Astrocyte of the spinal cord (primary cell): ENCODE measurements at regions not wholly inside any gene's neighbourhood (a gene's known extent, or its start where the extent isn't known, plus 50 kb on each side); places are given as distances from the start of the nearest gene placed in this dataset.
"Not testable (repeated sequence)": the region's sequence is repeated elsewhere in the genome, so short reads cannot be mapped to it uniquely, and the experiment has no call there.

ENCODE experiments used
- DNase-seq: peaks from one replicate; pipeline ENCODE4 v3.0.0; 2011; ENCODE audit warnings: low read depth, low spot score
- H3K4me3 ChIP-seq: 2 replicates; pipeline ENCODE4 v1.5.1; 2011; ENCODE audit warnings: low read depth, mild to moderate bottlenecking, low read length, moderate library complexity
- in situ Hi-C: cut with HindIII; loops from 2 replicates; pipeline ENCODE4 v1.10.0; 2017; ENCODE audit warnings: low sequenced_read_pairs
- TF ChIP-seq, protein P1 (sequence below): IDR thresholded peaks from 2 replicates; pipeline ENCODE4 v1.5.1; 2012; ENCODE audit warnings: low read depth, mild to moderate bottlenecking, low read length, inconsistent platforms

DNA sequence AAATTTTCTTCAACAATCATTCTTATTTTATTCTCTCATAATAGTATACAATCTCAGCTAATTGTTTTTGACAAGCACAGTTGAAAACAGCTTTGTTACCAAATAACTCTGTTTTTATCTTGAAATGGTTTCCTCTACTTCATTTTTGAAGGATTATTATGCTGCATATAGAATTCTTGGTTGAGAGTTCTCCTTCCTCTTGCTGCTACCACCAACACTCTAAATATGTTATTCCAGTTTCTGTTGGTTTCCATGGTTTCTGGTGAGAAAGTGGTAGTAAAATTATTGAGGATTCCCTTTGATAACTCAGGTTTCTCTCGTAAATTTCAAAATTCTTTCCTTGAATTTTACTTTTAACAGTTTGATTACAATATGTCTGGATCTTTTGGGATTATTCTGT is 1725.9 kb downstream of the PCDH9 start:
- in situ Hi-C loops, result no loop called here
- DNase-seq, result no peak
- TF ChIP-seq, protein P1, sequence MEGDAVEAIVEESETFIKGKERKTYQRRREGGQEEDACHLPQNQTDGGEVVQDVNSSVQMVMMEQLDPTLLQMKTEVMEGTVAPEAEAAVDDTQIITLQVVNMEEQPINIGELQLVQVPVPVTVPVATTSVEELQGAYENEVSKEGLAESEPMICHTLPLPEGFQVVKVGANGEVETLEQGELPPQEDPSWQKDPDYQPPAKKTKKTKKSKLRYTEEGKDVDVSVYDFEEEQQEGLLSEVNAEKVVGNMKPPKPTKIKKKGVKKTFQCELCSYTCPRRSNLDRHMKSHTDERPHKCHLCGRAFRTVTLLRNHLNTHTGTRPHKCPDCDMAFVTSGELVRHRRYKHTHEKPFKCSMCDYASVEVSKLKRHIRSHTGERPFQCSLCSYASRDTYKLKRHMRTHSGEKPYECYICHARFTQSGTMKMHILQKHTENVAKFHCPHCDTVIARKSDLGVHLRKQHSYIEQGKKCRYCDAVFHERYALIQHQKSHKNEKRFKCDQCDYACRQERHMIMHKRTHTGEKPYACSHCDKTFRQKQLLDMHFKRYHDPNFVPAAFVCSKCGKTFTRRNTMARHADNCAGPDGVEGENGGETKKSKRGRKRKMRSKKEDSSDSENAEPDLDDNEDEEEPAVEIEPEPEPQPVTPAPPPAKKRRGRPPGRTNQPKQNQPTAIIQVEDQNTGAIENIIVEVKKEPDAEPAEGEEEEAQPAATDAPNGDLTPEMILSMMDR, result no peak
- no peak overlapping the region for H3K4me3 ChIP-seq

DNA sequence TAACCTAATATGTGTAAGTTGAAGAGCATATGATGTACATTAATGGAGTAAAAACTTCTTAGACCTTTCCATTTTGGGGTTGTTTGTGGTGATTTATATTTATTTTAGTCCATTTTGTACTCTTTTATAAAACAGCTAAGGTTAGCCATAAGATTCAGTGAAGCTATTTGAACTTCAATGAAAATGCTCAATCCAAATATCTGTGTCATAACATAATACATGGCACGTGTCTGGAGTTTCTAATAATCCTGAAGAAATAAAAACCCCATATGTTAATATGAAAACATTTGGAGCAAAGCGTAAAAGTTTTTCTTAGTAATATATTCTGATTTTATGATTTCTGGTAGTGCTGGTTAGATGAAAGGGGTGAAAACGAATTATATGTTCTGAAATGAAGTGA is 1729.7 kb downstream of the PCDH9 start:
- in situ Hi-C loops, result no loop called here
- TF ChIP-seq, protein P1, result no peak
- DNase-seq, result no peak
- no peak overlapping the region for H3K4me3 ChIP-seq

DNA sequence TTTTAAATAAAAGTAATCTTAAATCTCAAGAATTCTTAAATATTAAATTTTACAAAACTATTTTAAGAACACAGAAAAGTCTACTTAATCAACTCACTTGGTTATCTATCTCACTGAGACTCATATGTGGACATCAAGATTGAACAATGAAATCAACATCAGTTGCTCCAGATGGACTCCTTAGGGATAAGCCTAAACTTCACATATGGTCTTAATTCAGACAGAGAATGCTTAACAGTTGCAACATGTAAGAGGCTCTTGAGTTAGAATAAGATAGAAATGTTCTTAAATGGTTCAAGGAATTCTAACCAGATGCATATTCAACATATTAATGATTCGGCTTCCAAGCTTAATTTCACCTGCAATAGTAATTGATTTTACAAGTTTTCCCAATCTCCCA is 1730.9 kb downstream of the PCDH9 start:
- H3K4me3 ChIP-seq, result no peak overlapping the region
- in situ Hi-C loops, result no loop called here
- TF ChIP-seq, protein P1, result no peak
- DNase-seq, result no peak

DNA sequence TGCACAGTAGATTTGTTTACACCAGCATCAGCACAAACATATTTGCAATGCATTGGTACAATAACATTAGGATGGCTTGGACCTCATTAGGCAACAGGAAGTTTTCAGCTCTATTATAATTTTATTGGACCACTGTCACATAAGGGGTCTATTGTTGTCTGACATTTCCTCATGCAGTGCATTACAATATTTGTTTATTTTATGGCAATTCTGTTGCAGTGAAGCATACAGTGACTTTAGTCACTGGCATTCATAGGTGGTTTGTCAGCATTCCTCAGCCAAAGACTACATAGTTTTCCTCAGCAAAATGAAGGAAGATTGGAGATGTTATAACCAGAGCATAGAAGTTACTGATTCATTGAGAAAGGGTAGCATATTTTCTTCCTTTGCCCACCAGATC is 1732.9 kb downstream of the PCDH9 start:
- TF ChIP-seq, protein P1, result no peak
- no peak overlapping the region for H3K4me3 ChIP-seq
- DNase-seq, result peak; percentile 53
- in situ Hi-C loops, result no loop called here

DNA sequence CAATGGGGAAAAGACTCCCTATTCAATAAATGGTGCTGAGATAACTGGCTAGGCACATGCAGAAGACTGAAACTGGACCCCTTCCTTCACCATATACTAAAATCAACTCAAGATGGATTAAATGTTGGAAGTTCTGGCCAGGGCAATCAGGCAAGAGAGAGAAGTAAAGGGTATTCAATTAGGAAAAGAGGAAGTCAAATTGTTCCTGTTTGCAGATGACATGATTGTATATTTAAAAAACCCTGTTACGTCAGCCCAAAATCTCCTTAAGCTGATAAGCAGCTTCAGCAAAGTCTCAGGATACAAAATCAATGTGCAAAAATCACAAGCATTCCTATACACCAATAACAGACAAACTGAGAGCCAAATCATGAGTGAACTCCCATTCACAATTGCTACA is 1739.4 kb downstream of the PCDH9 start:
- in situ Hi-C loops, H3K4me3 ChIP-seq, DNase-seq: not testable (repeated sequence)

DNA sequence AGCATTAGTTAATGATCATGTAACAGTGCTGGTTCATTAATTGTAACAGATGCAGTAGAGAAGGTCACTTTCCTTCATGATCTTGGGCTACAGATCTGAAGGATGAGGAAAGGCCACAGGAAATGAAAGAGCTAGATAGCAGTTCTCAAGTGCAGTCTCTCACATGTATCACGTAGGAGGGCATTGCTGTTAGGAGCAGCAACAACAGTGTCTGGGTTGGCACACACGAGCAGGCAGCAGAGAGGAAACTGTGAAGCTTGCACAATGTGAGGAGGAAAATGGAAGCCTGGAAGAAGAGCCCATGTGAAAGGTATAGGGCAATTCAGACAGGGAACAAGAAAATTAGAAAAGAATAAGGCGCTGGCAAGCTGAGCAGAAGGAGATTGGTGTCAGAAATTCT is 1741.5 kb downstream of the PCDH9 start:
- no peak overlapping the region for H3K4me3 ChIP-seq
- TF ChIP-seq, protein P1, result no peak
- DNase-seq, result no peak
- in situ Hi-C loops, result no loop called here

DNA sequence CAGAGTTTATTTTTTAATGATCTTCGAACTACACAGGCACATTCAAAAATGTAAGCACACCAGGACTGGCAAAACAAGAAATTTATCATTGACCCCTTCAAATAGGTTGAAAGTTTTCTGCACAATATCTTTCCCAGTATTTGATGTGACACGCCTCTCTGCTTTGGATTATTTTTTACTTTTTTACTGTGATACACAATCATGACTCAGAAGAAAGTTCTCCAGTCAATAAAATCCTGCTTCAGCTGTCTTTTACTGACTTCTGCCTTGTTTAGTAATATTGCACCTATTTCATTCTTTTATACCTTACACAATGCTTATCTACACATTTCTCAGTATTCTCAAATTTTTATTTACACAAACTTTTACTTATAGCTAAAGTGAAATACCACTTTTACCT is 1750.4 kb downstream of the PCDH9 start:
- DNase-seq, result no peak
- in situ Hi-C loops, result no loop called here
- TF ChIP-seq, protein P1, result no peak

More for the DNA sequence above, 1750.4 kb downstream of the PCDH9 start:
- no peak overlapping the region for H3K4me3 ChIP-seq
